Activated naive CD8-positive, alpha-beta T cell treated with anti-CD3 and anti-CD28 coated beads, Interleukin-2, amount 50 U/mL, for 24 hours (primary cell): ENCODE measurements at regions not wholly inside any gene's neighbourhood (a gene's known extent, or its start where the extent isn't known, plus 50 kb on each side); places are given as distances from the start of the nearest gene placed in this dataset.

Source experiments
- ATAC-seq: fragments of 150-1000 bp; cut with Tn5 transposase; one replicate; pipeline ENCODE4 v1.10.0; 2021
- DNase-seq: peaks from one replicate; pipeline ENCODE4 v3.0.0; 2021
- H3K27ac Mint-ChIP-seq: one replicate; pipeline ENCODE4 v1.8.0; 2021; ENCODE audit warnings: mild to moderate bottlenecking, mixed read lengths
- H3K27me3 Mint-ChIP-seq: one replicate; pipeline ENCODE4 v1.8.0; 2021; ENCODE audit warnings: mixed read lengths
- H3K36me3 Mint-ChIP-seq: one replicate; pipeline ENCODE4 v1.8.0; 2021; ENCODE audit warnings: low read depth, mixed read lengths
- H3K4me1 Mint-ChIP-seq: one replicate; pipeline ENCODE4 v1.8.0; 2021; ENCODE audit warnings: mixed read lengths
- H3K4me3 Mint-ChIP-seq: one replicate; pipeline ENCODE4 v1.8.0; 2021; ENCODE audit warnings: mild to moderate bottlenecking, moderate library complexity, mixed read lengths
- H3K9me3 Mint-ChIP-seq: one replicate; pipeline ENCODE4 v1.8.0; 2021; ENCODE audit warnings: mixed read lengths

DNA sequence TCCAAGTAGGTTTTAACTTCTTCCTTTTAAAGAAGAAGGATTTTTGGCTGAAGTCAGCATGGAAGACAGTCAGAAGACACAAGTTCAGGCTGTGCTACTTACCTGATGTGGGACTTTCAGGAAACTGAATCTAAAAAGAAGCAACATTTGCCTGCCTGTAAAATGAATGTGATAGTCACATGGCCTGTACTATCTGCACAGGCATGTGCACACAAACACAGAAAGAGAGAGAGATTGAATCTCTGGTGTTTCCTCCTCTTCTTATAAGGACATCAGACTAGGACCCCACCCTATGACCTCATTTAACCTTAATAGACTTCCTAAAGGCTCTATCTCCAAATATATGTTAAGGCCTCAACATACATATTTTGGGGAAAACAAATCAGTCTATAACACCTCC lies 542.9 kb downstream of the PLPP3 start:
- H3K27me3 Mint-ChIP-seq = peaks cover 1% of the 10 kb centered on the region
- no peaks in the 10 kb centered on the region for H3K4me1 Mint-ChIP-seq
- ATAC-seq (no peak), DNase-seq (no peak)
- H3K27ac Mint-ChIP-seq = no peak overlapping the region
- H3K4me3 Mint-ChIP-seq = no peak overlapping the region
- peaks cover 8% of the 10 kb centered on the region for H3K9me3 Mint-ChIP-seq
- no peaks in the 10 kb centered on the region for H3K36me3 Mint-ChIP-seq

DNA sequence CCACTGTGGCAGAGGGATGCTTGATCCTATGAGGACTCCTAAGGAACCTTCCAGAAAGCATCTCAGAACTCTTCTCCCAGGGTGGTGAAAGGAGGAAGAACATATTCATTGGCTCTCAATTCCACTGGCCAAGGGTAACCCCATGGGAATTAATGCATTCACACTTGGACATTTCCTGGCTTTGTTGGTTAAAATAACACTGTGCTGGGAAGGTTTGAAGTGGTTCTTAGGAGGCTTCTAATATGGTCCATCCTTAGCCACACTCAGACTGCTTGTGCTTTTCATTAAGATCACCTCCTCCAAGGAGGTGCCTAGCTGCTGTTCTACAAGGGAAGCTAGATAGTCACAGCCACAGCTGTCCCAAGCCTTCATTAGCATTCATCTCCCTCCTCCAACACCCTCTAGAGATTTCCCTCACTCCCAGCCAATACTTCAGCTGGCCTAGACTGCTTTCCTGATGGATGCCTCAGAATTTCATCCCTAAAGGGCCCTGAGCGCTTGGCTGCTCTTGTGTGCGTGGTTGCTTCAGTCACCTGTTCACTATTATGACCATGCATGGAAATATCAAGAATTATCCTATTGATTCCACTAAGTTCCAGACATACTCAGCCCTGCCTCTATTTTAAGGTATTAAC lies 544.4 kb downstream of the PLPP3 start:
- Mint-ChIP-seq H3K36me3 (no peaks in the 10 kb centered on the region), H3K9me3 (peaks cover 8% of the 10 kb centered on the region), H3K27me3 (peaks cover 1% of the 10 kb centered on the region), H3K4me1 (no peaks in the 10 kb centered on the region), H3K27ac (no peak overlapping the region), H3K4me3 (no peak overlapping the region)
- no peak for ATAC-seq
- DNase-seq = no peak

DNA sequence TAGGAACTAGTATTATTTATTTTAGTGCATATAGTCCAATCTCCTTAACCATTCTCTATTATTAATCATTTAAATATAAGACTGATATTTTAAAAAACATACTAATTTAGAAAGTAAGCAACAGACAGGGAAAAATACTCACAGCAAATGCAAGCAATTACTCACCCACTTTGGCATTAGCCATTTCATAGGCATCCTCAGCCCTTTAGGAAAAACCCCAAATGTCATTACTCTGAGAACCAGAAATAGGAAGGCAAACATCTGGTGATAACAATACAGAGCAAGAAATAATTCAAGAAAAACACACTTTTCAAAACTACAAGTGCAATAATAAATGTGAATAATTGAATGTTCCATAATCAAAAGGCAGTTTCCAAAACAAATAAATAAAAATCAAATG lies 545.1 kb downstream of the PLPP3 start:
- Mint-ChIP-seq H3K27me3 (peaks cover 1% of the 10 kb centered on the region), H3K27ac (no peak overlapping the region), H3K36me3 (no peaks in the 10 kb centered on the region), H3K4me1 (no peaks in the 10 kb centered on the region), H3K4me3 (no peak overlapping the region), H3K9me3 (peaks cover 8% of the 10 kb centered on the region)
- DNase-seq = no peak
- ATAC-seq = no peak

DNA sequence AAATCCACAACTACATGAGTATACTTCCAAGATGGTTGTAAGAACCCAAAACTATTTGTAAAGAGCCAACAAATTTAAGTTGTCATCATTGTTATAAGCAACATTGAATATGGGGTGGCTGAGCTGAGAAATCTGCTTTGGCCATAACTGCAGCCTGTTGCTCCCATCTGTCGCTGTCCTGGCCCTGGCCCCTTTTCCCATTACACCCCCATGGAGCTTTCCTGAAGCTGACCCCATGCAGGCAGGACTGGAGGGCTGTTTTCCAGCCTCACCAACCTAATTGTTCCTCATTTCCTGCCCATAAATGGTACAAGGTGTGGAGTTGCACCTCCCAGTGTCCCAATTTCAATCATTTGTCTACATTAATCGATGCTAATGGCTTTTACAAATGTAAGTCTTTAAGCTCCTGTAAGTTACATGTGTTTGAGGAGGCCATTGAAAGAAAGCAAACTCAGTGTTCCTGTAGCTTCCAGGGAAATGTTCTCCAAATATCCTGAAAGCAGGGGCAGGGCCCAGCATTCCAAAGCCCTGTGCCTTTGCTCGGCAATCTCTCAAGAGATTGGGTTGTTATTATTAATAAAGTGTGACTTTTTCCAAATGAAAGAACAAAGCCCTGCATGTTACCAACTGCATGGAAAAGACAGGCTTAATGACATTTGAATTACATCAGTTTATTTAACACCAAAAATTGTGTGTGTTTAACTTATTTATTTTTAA lies 545.9 kb downstream of the PLPP3 start:
- DNase-seq (no peak), ATAC-seq (no peak)
- Mint-ChIP-seq H3K4me1 (no peaks in the 10 kb centered on the region), H3K36me3 (no peaks in the 10 kb centered on the region), H3K9me3 (peaks cover 6% of the 10 kb centered on the region), H3K4me3 (no peak overlapping the region), H3K27ac (no peak overlapping the region), H3K27me3 (peaks cover 1% of the 10 kb centered on the region)

DNA sequence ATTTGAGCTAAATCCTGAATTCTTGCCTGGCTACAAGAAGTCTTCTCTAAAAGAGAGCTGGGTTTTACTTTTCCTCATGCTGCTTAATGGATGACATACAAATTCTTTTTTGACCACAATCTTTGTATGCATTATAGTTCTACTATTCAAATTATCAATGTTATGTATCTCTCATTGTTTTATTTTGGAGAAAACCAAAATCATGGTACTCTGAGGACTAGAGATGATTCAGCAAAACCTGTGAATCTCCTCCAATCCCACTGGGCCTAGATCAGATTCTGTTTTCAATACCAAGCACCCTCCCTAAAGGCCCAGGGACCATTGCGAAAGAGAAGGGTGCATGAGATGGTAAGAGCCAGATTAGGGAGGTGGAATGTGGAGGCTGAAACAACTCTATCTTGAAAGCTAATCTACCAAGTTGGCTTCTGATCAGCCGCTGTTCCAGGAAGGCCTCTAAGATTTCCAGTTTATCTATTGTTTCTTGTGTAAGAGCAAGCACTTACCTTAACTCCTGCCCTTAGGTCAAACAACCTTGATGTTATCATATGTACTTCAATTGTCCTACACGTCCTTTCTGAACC lies 547.2 kb downstream of the PLPP3 start:
- H3K27ac Mint-ChIP-seq = no peak overlapping the region
- H3K36me3 Mint-ChIP-seq = no peaks in the 10 kb centered on the region
- no peak for ATAC-seq
- peaks cover under 1% of the 10 kb centered on the region for H3K27me3 Mint-ChIP-seq
- H3K4me1 Mint-ChIP-seq = no peaks in the 10 kb centered on the region
- H3K9me3 Mint-ChIP-seq = no peaks in the 10 kb centered on the region
- DNase-seq = no peak
- no peak overlapping the region for H3K4me3 Mint-ChIP-seq

DNA sequence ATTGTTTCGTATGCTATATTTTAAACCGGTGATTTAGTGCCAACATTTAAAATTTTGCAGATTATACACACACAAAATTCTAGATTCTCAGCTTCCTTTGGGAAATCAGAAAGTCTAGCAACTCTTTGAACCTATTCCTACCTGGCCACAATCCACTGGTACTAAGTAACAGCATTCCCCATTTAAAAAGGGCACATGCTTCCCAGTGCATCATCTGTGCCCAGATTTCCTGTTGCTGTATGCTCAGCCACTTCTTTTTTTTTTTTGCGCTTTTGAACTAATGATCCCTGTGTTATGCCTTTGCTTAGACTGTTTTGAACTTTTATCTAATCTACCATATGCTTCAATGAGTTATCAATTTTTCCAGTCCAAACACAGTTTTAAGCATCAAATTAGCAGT lies 548.4 kb downstream of the PLPP3 start:
- H3K9me3 Mint-ChIP-seq = peaks cover 3% of the 10 kb centered on the region
- H3K27me3 Mint-ChIP-seq = no peaks in the 10 kb centered on the region
- no peak overlapping the region for H3K4me3 Mint-ChIP-seq
- no peaks in the 10 kb centered on the region for H3K4me1 Mint-ChIP-seq
- DNase-seq (no peak), ATAC-seq (no peak)
- H3K36me3 Mint-ChIP-seq = no peaks in the 10 kb centered on the region
- no peak overlapping the region for H3K27ac Mint-ChIP-seq

DNA sequence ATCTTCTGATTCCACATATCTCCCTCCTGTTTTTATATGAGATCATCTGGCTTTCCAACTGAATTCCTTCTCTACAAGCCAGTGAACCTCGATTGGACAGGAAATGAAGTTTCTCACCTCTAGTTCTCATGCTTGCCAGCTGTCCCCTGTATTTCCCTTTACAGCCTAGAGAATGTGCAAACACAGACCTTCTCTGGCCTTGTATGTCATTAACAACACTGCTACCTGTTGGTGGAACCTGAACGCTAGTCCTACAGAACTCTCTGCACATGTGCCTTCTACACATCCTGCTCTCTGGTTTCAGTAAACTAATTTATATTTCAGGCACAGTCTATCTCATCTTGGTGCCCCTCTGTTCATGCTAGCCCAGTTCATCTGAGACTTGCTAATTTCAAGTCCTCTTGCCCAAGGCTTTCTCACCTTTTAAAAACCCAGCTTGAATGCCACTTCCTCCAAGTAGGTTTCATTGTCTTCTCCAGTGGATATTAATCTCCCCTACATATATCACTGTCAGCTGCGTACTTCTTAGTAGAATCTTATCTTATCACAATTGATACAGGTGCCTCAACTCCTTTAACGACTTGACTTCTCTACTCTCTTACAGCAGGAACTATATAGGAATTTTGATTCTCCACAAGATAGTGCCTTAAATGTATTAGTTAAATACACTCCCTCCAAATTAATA lies 549.9 kb downstream of the PLPP3 start:
- H3K4me1 Mint-ChIP-seq = no peaks in the 10 kb centered on the region
- no peaks in the 10 kb centered on the region for H3K27me3 Mint-ChIP-seq
- H3K9me3 Mint-ChIP-seq = peaks cover 3% of the 10 kb centered on the region
- H3K36me3 Mint-ChIP-seq = no peaks in the 10 kb centered on the region
- H3K4me3 Mint-ChIP-seq = no peak overlapping the region
- H3K27ac Mint-ChIP-seq = no peak overlapping the region
- DNase-seq = no peak
- no peak for ATAC-seq

DNA sequence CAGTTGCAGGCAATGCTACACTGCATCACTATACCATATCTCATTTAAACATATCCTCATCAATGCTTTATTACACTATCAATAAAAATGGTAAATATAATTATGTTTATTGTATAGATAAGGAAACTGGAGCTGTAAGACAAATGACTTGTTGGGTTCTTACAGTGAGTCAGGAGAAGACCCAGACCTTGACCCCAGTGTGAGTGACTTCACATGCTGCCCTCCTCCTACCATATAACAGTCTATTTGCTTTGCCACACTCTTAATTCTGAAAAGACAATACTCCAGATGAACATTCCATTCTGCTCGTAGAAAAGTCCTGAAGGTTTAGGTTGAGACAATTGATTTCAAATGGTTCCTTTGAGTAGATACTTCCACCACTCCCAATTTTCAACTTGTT lies 550.5 kb downstream of the PLPP3 start:
- Mint-ChIP-seq H3K4me1 (no peaks in the 10 kb centered on the region), H3K27ac (no peak overlapping the region), H3K9me3 (peaks cover 3% of the 10 kb centered on the region), H3K4me3 (no peak overlapping the region), H3K27me3 (no peaks in the 10 kb centered on the region), H3K36me3 (no peaks in the 10 kb centered on the region)
- no peak for ATAC-seq
- no peak for DNase-seq

DNA sequence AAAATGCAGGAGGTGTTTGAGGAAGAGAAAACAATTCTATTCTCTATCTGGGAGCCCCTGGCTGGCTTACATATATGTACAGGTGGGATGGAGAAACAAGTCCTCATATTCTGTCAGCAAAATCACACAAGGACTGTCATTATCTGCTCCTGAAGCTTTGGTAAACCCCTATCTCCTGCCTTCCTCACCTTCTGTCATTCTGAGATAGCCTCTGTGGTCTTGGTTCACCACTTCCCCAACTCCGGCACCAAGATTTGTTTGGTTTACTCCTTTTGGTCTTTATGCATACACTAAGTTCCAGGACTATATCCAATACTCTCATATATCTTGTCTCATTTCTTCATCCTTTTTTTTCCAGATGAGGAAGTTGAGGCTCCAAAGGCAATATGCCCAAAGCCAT lies 551.1 kb downstream of the PLPP3 start:
- DNase-seq = no peak
- ATAC-seq = no peak
- no peak overlapping the region for H3K4me3 Mint-ChIP-seq
- no peaks in the 10 kb centered on the region for H3K4me1 Mint-ChIP-seq
- H3K27me3 Mint-ChIP-seq = no peaks in the 10 kb centered on the region
- peaks cover 4% of the 10 kb centered on the region for H3K9me3 Mint-ChIP-seq
- H3K27ac Mint-ChIP-seq = no peak overlapping the region
- H3K36me3 Mint-ChIP-seq = no peaks in the 10 kb centered on the region

DNA sequence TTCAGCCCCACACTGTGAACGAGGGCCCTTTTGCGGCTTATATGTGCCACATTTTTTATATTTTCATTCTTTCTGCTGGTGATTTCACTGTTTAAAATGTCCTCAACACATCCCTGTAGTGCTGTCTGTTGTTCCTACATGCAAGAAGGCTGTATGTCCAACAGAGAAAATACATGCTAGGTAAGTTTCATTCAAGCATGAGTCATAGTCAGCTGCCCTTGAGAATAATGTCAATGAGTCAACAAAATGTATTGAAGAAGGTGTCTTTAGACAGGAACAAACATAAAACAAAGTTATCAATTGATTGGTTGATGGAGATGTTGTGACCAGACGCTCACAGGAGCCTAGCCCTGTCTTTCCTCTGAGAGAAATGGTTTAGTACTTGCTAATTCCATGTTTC lies 553.4 kb downstream of the PLPP3 start:
- Mint-ChIP-seq H3K27ac (no peak overlapping the region), H3K4me1 (no peaks in the 10 kb centered on the region), H3K9me3 (peaks cover 12% of the 10 kb centered on the region), H3K27me3 (no peaks in the 10 kb centered on the region), H3K36me3 (no peaks in the 10 kb centered on the region), H3K4me3 (no peak overlapping the region)
- no peak for ATAC-seq
- DNase-seq = no peak

DNA sequence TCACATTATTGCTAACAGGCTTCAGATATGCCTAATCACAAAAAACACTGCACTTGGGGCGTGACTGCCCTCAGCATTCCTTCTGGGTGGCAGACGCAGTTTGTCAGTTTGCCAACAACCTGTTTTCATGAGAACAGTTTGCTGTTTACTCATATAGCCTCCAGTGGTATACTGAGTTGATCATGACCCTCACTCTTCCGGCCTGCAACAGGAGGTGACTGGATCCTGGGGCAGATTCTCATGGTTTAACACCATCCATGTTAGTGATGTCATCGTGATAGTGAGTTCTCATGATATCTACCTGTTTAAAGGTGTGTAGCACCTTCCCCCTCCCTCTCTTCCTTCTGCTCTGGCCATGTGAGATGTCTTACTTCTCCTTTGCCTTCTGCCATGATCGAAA lies 555.2 kb downstream of the PLPP3 start:
- DNase-seq (no peak), ATAC-seq (no peak)
- no peaks in the 10 kb centered on the region for H3K4me1 Mint-ChIP-seq
- no peak overlapping the region for H3K4me3 Mint-ChIP-seq
- H3K27ac Mint-ChIP-seq = no peak overlapping the region
- H3K36me3 Mint-ChIP-seq = no peaks in the 10 kb centered on the region
- peaks cover 20% of the 10 kb centered on the region for H3K9me3 Mint-ChIP-seq
- H3K27me3 Mint-ChIP-seq = no peaks in the 10 kb centered on the region

DNA sequence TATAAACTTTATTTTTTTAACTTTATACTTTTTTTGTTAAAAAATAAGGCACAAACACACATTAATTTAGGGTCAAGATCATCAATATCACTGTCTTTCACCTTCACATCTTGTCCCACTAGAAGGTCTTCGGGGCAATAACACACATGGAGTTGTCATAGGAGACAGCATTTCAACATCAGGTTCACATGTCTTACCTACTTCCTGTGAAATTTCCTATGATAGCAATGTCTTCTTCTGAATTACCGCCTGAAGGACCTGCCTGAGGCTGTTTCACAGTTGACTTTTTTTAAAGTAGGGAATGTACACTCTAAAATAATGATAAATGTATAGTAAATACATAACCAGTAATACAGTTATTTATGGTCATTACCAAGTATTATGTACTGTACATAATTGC lies 559.4 kb downstream of the PLPP3 start:
- Mint-ChIP-seq H3K36me3 (no peaks in the 10 kb centered on the region), H3K4me1 (no peaks in the 10 kb centered on the region), H3K9me3 (peaks cover 16% of the 10 kb centered on the region), H3K4me3 (no peak overlapping the region), H3K27ac (no peak overlapping the region), H3K27me3 (no peaks in the 10 kb centered on the region)
- ATAC-seq (no peak), DNase-seq (no peak)

DNA sequence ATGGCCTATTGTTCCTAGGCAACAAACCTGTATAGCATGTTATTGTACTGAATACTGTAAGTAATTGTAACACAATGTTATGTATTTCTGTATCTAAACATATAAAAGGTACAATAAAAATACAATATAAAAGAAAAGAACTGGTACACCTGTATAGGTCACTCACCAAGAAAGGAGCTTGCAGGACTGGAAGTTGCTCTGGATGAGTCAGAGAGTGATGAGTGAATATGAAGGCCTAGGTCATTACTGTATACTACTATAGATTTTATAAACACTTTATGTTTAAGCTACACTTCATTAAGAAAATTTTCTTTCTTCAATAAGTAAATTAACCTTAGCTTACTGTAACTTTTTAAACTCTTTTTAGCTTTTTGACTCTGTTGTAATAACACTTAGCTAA lies 559.9 kb downstream of the PLPP3 start:
- Mint-ChIP-seq H3K4me3 (no peak overlapping the region), H3K9me3 (peaks cover 16% of the 10 kb centered on the region), H3K27ac (no peak overlapping the region), H3K27me3 (no peaks in the 10 kb centered on the region), H3K36me3 (no peaks in the 10 kb centered on the region), H3K4me1 (no peaks in the 10 kb centered on the region)
- ATAC-seq (no peak), DNase-seq (no peak)

DNA sequence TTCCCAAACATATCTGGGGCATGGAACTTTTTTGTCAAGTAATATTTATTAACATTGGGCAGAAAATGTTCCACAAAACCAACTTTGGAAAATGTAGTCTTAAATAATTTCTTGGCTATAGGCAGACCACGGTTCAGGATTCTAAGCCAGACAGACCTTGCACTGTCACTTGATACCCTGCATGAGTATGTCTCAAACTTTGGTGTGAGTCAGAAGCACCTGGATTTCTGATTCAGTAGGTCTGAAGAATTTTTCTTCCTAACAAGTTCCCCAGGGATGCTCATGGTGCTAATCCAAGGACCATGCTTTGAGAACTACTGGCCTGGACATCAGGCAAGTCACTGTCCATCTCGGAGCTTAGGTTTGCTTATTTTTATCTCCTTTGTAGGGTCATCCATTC lies 562.0 kb downstream of the PLPP3 start:
- no peaks in the 10 kb centered on the region for H3K4me1 Mint-ChIP-seq
- H3K4me3 Mint-ChIP-seq = no peak overlapping the region
- no peak for DNase-seq
- no peak for ATAC-seq
- peaks cover 12% of the 10 kb centered on the region for H3K9me3 Mint-ChIP-seq
- H3K27ac Mint-ChIP-seq = no peak overlapping the region
- H3K36me3 Mint-ChIP-seq = no peaks in the 10 kb centered on the region
- H3K27me3 Mint-ChIP-seq = no peaks in the 10 kb centered on the region

DNA sequence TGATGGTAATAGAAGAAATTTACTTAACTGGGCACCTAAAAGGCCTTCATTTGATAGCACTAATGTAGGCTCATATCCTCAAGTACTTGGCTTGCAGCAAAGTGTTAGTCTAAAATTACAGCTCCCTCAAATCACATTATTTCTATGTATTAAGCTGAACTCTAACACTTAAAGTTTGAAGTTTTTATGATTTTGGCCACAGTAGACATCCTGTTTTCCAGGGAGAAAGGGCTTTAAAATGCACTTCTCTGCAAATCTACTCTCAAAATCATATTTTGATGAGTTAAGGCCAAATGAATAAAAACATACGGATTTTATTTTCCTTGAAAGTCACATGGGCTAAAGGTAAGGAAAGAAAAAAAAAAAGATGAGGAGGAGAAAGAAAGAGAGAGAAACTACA lies 575.5 kb downstream of the PLPP3 start:
- DNase-seq (no peak), ATAC-seq (no peak)
- Mint-ChIP-seq H3K27ac (no peak overlapping the region), H3K4me1 (no peaks in the 10 kb centered on the region), H3K27me3 (no peaks in the 10 kb centered on the region), H3K4me3 (no peak overlapping the region), H3K9me3 (peaks cover 2% of the 10 kb centered on the region), H3K36me3 (no peaks in the 10 kb centered on the region)
